ENCODE measurements at regions not wholly inside any gene's neighbourhood (a gene's known extent, or its start where the extent isn't known, plus 50 kb on each side); places are given as distances from the start of the nearest gene placed in this dataset.

- Histone ChIP-seq H3K4me2 (ENCODE audit: low read length) (no peak overlapping the region), H3K4me1 (ENCODE audit: control insufficient read depth, insufficient read depth, low read length) (peaks cover 11% of the 10 kb centered on the region), H3K9ac (ENCODE audit: low read depth, low read length) (no peak overlapping the region), H3K36me3 (ENCODE audit: insufficient read depth, low read length) (no peaks in the 10 kb centered on the region), H3K9me3 (replicated peaks; ENCODE audit: low read length) (no peaks in the 10 kb centered on the region), H3K27me3 (ENCODE audit: control insufficient read depth, insufficient read depth, low read length) (no peaks in the 10 kb centered on the region), H3K4me3 (ENCODE audit: low read length) (no peak overlapping the region)
Observed at GRCh38 chr2:106981491-106981890, 95.5 kb upstream of the ST6GAL2 start.

- Histone ChIP-seq H3K36me3 (ENCODE audit: insufficient read depth, low read length) (no peaks in the 10 kb centered on the region), H3K9ac (ENCODE audit: low read depth, low read length) (no peak overlapping the region), H3K27me3 (ENCODE audit: control insufficient read depth, insufficient read depth, low read length) (no peaks in the 10 kb centered on the region), H3K9me3 (replicated peaks; ENCODE audit: low read length) (no peaks in the 10 kb centered on the region), H3K4me1 (ENCODE audit: control insufficient read depth, insufficient read depth, low read length) (peaks cover 11% of the 10 kb centered on the region), H3K4me2 (ENCODE audit: low read length) (no peak overlapping the region), H3K4me3 (ENCODE audit: low read length) (no peak overlapping the region)
Observed at GRCh38 chr2:106982350-106982749, 96.4 kb upstream of the ST6GAL2 start.

- no peaks in the 10 kb centered on the region for H3K36me3 ChIP-seq (ENCODE audit: insufficient read depth, low read length)
Observed at GRCh38 chr2:106983305-106983704, 97.3 kb upstream of the ST6GAL2 start.

GRCh38 chr2:106988361-106988760, 102.4 kb upstream of the ST6GAL2 start:
- Histone ChIP-seq H3K9me3 (replicated peaks; ENCODE audit: low read length) (no peaks in the 10 kb centered on the region), H3K36me3 (ENCODE audit: insufficient read depth, low read length) (no peaks in the 10 kb centered on the region)

More at GRCh38 chr2:106983305-106983704, 97.3 kb upstream of the ST6GAL2 start:
- no peak overlapping the region for H3K4me2 ChIP-seq (ENCODE audit: low read length)
- no peak overlapping the region for H3K4me3 ChIP-seq (ENCODE audit: low read length)
- no peak overlapping the region for H3K9ac ChIP-seq (ENCODE audit: low read depth, low read length)
- H3K9me3 ChIP-seq (replicated peaks; ENCODE audit: low read length) = no peaks in the 10 kb centered on the region
- no peaks in the 10 kb centered on the region for H3K27me3 ChIP-seq (ENCODE audit: control insufficient read depth, insufficient read depth, low read length)
- H3K4me1 ChIP-seq (ENCODE audit: control insufficient read depth, insufficient read depth, low read length) = peaks cover 11% of the 10 kb centered on the region

GRCh38 chr2:106990297-106990696, 104.3 kb upstream of the ST6GAL2 start:
- Histone ChIP-seq H3K36me3 (ENCODE audit: insufficient read depth, low read length) (no peaks in the 10 kb centered on the region), H3K4me2 (ENCODE audit: low read length) (no peak overlapping the region), H3K9me3 (replicated peaks; ENCODE audit: low read length) (peaks cover under 1% of the 10 kb centered on the region), H3K4me1 (ENCODE audit: control insufficient read depth, insufficient read depth, low read length) (peaks cover 8% of the 10 kb centered on the region), H3K4me3 (ENCODE audit: low read length) (no peak overlapping the region), H3K9ac (ENCODE audit: low read depth, low read length) (no peak overlapping the region), H3K27me3 (ENCODE audit: control insufficient read depth, insufficient read depth, low read length) (no peaks in the 10 kb centered on the region)

More at GRCh38 chr2:106988361-106988760, 102.4 kb upstream of the ST6GAL2 start:
- Histone ChIP-seq H3K9ac (ENCODE audit: low read depth, low read length) (no peak overlapping the region), H3K4me1 (ENCODE audit: control insufficient read depth, insufficient read depth, low read length) (peaks cover 13% of the 10 kb centered on the region), H3K27me3 (ENCODE audit: control insufficient read depth, insufficient read depth, low read length) (no peaks in the 10 kb centered on the region), H3K4me3 (ENCODE audit: low read length) (no peak overlapping the region), H3K4me2 (ENCODE audit: low read length) (no peak overlapping the region)

- H3K27me3 ChIP-seq (ENCODE audit: control insufficient read depth, insufficient read depth, low read length) = no peaks in the 10 kb centered on the region
- H3K36me3 ChIP-seq (ENCODE audit: insufficient read depth, low read length) = no peaks in the 10 kb centered on the region
- no peak overlapping the region for H3K4me3 ChIP-seq (ENCODE audit: low read length)
- H3K9me3 ChIP-seq (replicated peaks; ENCODE audit: low read length) = peaks cover 3% of the 10 kb centered on the region
- no peak overlapping the region for H3K4me2 ChIP-seq (ENCODE audit: low read length)
- H3K4me1 ChIP-seq (ENCODE audit: control insufficient read depth, insufficient read depth, low read length) = peaks cover 15% of the 10 kb centered on the region
- H3K9ac ChIP-seq (ENCODE audit: low read depth, low read length) = no peak overlapping the region
Observed at GRCh38 chr2:106991866-106992265, 105.9 kb upstream of the ST6GAL2 start.

- Histone ChIP-seq H3K4me2 (ENCODE audit: low read length) (no peak overlapping the region), H3K9ac (ENCODE audit: low read depth, low read length) (no peak overlapping the region), H3K27me3 (ENCODE audit: control insufficient read depth, insufficient read depth, low read length) (no peaks in the 10 kb centered on the region), H3K4me1 (ENCODE audit: control insufficient read depth, insufficient read depth, low read length) (peaks cover 10% of the 10 kb centered on the region), H3K4me3 (ENCODE audit: low read length) (no peak overlapping the region), H3K36me3 (ENCODE audit: insufficient read depth, low read length) (no peaks in the 10 kb centered on the region), H3K9me3 (replicated peaks; ENCODE audit: low read length) (peaks cover 6% of the 10 kb centered on the region)
Observed at GRCh38 chr2:106995556-106995955, 109.6 kb upstream of the ST6GAL2 start.

GRCh38 chr2:106996171-106996769, 110.3 kb upstream of the ST6GAL2 start:
- no peaks in the 10 kb centered on the region for H3K36me3 ChIP-seq (ENCODE audit: insufficient read depth, low read length)
- no peaks in the 10 kb centered on the region for H3K27me3 ChIP-seq (ENCODE audit: control insufficient read depth, insufficient read depth, low read length)
- H3K4me2 ChIP-seq (ENCODE audit: low read length) = no peak overlapping the region
- no peak overlapping the region for H3K4me3 ChIP-seq (ENCODE audit: low read length)
- H3K4me1 ChIP-seq (ENCODE audit: control insufficient read depth, insufficient read depth, low read length) = peaks cover 7% of the 10 kb centered on the region
- peaks cover 6% of the 10 kb centered on the region for H3K9me3 ChIP-seq (replicated peaks; ENCODE audit: low read length)
- H3K9ac ChIP-seq (ENCODE audit: low read depth, low read length) = no peak overlapping the region

GRCh38 chr2:106997204-106997603, 111.2 kb upstream of the ST6GAL2 start:
- Histone ChIP-seq H3K36me3 (ENCODE audit: insufficient read depth, low read length) (no peaks in the 10 kb centered on the region), H3K27me3 (ENCODE audit: control insufficient read depth, insufficient read depth, low read length) (no peaks in the 10 kb centered on the region), H3K9ac (ENCODE audit: low read depth, low read length) (no peak overlapping the region), H3K9me3 (replicated peaks; ENCODE audit: low read length) (peaks cover 6% of the 10 kb centered on the region), H3K4me3 (ENCODE audit: low read length) (no peak overlapping the region), H3K4me1 (ENCODE audit: control insufficient read depth, insufficient read depth, low read length) (peaks cover 13% of the 10 kb centered on the region), H3K4me2 (ENCODE audit: low read length) (no peak overlapping the region)

GRCh38 chr2:107001062-107001461, 115.1 kb upstream of the ST6GAL2 start:
- no peaks in the 10 kb centered on the region for H3K36me3 ChIP-seq (ENCODE audit: insufficient read depth, low read length)
- peaks cover 3% of the 10 kb centered on the region for H3K9me3 ChIP-seq (replicated peaks; ENCODE audit: low read length)
- no peak overlapping the region for H3K4me3 ChIP-seq (ENCODE audit: low read length)
- no peaks in the 10 kb centered on the region for H3K27me3 ChIP-seq (ENCODE audit: control insufficient read depth, insufficient read depth, low read length)
- no peak overlapping the region for H3K9ac ChIP-seq (ENCODE audit: low read depth, low read length)
- peaks cover 12% of the 10 kb centered on the region for H3K4me1 ChIP-seq (ENCODE audit: control insufficient read depth, insufficient read depth, low read length)
- no peak overlapping the region for H3K4me2 ChIP-seq (ENCODE audit: low read length)

GRCh38 chr2:107001551-107001950, 115.6 kb upstream of the ST6GAL2 start:
- Histone ChIP-seq H3K9ac (ENCODE audit: low read depth, low read length) (no peak overlapping the region), H3K4me2 (ENCODE audit: low read length) (no peak overlapping the region), H3K27me3 (ENCODE audit: control insufficient read depth, insufficient read depth, low read length) (no peaks in the 10 kb centered on the region), H3K4me1 (ENCODE audit: control insufficient read depth, insufficient read depth, low read length) (peaks cover 10% of the 10 kb centered on the region), H3K9me3 (replicated peaks; ENCODE audit: low read length) (peaks cover 4% of the 10 kb centered on the region), H3K4me3 (ENCODE audit: low read length) (no peak overlapping the region), H3K36me3 (ENCODE audit: insufficient read depth, low read length) (no peaks in the 10 kb centered on the region)

GRCh38 chr2:107001964-107002696, 116.2 kb upstream of the ST6GAL2 start:
- Histone ChIP-seq H3K27me3 (ENCODE audit: control insufficient read depth, insufficient read depth, low read length) (no peaks in the 10 kb centered on the region), H3K36me3 (ENCODE audit: insufficient read depth, low read length) (no peaks in the 10 kb centered on the region), H3K4me3 (ENCODE audit: low read length) (no peak overlapping the region), H3K4me2 (ENCODE audit: low read length) (no peak overlapping the region), H3K9ac (ENCODE audit: low read depth, low read length) (no peak overlapping the region), H3K4me1 (ENCODE audit: control insufficient read depth, insufficient read depth, low read length) (peaks cover 10% of the 10 kb centered on the region), H3K9me3 (replicated peaks; ENCODE audit: low read length) (peaks cover 7% of the 10 kb centered on the region)

All from skeletal muscle satellite cell (primary cell).